ENCODE measurements at regions not wholly inside any gene's neighbourhood (a gene's known extent, or its start where the extent isn't known, plus 50 kb on each side); places are given as distances from the start of the nearest gene placed in this dataset.
"Not testable (repeated sequence)": the region's sequence is repeated elsewhere in the genome, so short reads cannot be mapped to it uniquely, and the experiment has no call there.

DNA sequence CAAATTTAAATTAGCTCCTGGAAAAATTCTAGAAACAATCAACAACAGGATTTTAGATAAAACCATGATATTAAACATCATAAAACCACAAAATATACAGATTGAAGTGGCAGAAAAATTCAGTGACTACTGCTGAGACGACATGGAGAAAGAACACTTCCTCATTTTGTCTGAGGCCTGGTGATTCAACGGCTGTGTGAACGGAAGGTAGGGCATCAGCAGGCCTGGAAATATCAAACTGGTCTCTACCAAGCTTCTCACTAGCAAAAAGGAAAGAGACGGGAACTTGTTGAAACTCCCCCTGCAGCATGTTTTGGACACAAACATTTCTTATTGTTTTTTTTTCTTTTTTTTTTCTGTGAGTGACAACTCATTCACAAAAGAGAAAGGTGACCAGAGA, 58.0 kb upstream of the AHI1 start:
- DNase-seq (ENCODE audit: extremely low read depth in 1 of 2, low read depth in 1 of 2), result no peak

DNA sequence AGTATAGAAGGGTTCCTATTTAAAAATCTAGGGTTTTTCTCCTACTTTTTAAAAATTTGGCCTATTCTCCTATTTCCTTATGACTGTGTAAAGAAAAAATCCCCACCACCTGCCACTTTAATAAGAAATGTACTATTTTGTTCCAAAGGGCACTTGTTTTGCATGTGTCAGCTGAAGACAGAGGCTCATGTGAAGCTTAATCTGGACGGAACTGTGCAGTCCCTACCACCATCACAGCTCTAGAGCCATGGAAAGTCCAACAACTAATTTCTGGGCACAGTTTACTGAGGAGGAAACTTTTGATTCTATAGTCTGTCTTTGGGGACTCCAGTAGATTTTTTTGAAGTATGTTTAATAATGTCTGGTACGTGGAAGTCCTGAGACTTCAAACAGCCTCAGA, 60.0 kb upstream of the AHI1 start:
- DNase-seq (ENCODE audit: extremely low read depth in 1 of 2, low read depth in 1 of 2), result no peak

DNA sequence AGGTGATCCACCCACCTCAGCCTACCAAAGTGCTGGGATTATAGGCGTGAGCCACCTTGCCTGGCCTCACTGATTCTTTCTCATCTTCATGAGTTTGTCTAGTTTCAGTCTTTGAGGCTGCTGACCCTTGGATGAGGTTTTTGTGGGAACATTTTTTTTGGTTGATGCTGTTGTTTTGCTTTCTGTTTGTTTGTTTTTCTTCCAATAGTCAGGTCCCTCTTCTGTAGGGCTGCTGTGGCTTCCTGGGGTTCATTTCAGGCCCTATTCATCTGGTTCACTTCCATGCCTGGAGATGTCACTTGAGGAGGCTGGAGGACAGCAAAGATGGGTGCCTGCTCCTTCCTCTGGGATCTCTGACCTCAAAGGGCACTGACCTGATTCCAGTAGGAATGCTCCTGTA, 68.1 kb upstream of the AHI1 start:
- not testable (repeated sequence) for DNase-seq (ENCODE audit: extremely low read depth in 1 of 2, low read depth in 1 of 2)

DNA sequence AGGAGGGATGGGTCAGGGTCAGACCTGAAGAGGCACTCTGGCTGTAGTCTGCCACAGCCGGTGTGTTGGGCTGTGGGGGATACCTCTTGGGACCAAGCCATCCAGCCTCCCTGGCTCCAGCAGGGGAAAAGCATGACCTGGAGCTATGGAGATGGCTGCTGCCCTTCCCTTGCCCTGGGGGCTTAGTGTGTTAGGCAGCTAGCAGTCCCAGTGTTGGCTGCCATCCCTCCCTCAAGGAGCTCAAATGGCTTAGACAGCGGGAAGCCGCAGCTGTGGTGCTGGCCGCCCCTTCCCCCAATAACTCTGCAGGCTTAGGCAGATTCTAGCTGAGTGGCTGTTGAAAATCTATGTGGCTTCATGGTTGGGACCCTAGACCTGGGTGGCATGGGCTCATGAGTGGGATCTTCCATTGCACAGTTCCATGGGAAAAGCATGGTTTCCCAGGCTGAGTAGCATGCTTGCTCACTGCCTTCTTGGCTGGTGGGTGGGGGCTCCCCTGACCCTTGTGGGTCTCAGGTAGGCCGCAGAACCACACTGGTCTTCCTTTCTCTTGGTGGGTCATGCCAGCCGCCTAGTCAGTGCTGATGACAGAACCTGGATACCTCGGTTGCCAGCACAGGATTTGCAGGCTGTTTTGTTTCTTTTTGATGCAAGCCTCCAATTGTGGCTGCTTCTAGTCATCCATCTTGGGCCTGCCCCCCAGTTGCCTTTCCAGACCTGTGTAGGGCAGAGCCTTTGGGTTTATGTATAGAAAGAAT, 69.0 kb upstream of the AHI1 start:
- no peak for DNase-seq (ENCODE audit: extremely low read depth in 1 of 2, low read depth in 1 of 2)

DNA sequence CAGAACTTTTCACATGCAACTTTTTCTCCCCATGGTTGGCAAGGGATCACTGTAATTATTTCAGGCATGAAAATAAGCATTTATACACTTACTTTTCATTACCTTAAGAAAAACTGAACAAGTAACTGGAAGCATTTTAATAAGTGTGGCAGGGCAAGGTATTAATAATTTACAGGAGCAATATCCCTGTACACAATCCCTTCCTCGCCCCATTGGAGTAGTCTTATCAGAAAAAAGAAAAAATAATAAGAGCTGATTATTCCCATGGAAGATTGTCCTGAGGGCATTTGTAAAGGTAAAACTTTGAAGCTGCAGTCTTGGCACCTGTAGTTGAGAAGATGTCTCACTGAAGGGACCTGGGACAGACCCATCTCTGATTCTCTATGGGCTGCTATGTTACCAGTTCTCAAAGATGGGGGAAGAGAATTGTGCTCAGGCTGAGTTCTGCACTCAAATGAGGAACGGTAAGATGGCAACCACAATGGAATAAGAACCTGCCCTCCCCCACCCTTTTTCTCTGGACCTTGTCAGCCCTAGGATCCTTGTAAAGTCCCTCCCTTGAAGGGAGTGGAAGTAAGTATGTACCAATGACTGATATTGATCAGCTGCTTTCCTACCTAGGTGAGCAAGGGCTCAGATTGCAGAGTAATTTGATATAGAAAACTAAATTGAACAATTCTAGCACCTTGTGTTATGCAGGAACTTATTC, 70.0 kb upstream of the AHI1 start:
- DNase-seq (ENCODE audit: extremely low read depth in 1 of 2, low read depth in 1 of 2), result no peak

DNA sequence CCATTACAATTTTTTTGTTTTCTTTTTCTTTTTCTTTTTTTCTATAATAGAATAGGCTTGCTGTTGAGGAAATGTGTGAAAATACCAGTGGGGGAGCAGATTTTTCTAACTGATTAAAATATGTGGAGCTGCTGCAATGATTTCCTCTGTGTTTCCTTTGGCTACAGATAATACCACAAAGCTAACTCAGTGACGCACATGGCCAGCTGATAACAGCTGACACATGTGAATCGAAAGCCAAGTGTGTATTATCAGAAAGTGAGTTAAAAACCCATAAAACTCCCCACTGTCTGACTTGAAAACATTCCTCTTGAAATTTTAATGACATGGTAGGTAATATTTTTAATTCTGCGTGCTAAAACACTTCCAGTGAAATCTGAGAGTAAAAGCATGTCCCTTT, 70.8 kb upstream of the AHI1 start:
- peak; percentile 7 to 13 for DNase-seq (ENCODE audit: extremely low read depth in 1 of 2, low read depth in 1 of 2)

DNA sequence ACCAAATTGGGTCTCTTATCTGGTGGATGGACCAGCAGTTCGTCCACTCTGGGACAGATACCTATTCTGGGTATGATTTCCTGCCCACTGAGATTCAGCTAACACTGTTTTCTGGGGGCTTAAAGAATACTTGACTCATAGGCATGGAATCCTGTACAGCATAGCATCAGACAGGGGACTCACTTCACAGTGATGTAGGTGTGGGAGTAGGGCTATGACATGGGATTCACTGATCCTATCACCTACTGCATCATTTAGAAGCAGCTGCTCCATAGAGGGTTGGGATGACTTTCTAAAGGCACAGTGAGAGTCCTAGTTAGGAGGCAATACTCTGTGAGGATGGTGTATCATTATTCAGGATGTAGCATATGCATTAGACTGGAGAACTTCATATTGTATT, 74.5 kb upstream of the AHI1 start:
- no peak for DNase-seq (ENCODE audit: extremely low read depth in 1 of 2, low read depth in 1 of 2)

DNA sequence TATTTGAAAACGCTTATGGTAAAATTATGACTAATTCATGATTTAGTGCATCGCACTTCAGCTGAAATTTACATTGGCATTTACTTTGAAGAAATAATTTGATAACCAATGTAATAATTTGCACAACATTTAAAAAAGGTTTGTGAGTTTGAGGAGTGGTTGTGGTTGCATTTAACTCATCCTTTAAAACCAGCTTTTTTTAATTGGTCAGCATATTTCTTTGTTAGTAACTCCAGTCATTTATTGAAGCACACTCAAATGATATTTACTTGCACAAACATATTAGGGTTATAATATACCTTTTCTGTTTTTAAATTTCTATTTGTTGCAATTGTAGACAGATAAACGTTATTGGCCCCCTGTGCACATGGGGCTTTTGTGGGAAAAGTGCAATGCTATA, 78.1 kb upstream of the AHI1 start:
- no peak for DNase-seq (ENCODE audit: extremely low read depth in 1 of 2, low read depth in 1 of 2)

DNA sequence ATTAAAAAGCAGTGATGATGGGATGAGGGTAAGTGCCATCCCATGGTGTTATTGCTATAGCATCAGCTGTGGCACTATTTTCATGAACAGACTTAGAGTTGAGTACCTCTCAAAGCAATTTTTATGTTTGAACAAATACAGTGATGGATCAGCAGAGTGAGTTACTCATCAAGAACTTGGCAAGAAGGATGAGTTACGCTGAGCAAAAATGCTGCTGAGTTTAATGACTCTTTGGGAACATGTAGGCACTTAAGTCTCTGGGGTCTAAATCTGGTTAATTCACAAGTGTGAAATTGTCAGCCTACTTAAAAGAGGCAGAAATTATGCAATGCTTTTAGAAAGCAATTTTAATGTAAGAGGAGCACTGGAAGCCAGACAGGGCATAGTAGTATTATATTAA, 78.5 kb upstream of the AHI1 start:
- no peak for DNase-seq (ENCODE audit: extremely low read depth in 1 of 2, low read depth in 1 of 2)

DNA sequence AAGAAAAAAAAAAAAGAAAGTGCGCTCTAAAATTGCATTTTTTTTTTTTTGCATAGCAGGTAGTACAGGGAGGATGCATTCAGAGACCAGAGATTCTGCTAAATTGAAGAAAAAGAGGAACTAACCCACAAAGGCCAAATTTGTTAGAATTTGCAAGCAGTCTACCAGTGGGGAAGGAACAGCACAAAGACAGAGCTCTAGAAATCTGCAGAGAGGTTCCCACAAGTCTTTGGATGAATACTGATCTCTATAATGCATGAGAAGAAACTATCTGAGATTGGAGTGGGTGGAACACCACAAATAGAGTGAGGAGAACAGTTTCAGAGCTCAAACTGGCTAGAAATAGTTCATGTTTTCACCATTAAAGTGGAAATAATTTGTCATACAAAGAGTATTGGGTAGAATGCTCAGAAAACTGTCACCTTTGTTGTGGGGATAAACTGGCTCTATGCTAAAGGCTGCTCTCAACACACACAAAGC, 79.6 kb upstream of the AHI1 start:
- DNase-seq (ENCODE audit: extremely low read depth in 1 of 2, low read depth in 1 of 2), result no peak

DNA sequence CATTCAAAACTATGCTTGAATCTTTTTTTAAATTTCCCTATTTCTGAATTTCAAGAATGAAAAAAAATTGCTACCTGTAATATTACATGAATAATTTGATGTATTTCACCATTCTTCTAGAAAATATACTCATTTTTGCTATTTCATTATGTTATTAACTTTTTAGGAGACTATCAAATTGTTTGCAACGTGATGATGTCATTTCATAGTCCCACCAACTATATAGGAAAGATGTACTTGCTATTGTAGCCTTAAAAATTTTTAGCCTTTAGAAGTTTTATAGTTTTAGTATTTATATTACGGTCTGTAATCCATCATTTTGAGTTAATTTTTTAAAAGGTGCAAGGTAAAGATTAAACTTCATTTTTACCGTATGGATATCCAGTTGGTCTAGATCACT, 81.4 kb upstream of the AHI1 start:
- DNase-seq (ENCODE audit: extremely low read depth in 1 of 2, low read depth in 1 of 2), result no peak

DNA sequence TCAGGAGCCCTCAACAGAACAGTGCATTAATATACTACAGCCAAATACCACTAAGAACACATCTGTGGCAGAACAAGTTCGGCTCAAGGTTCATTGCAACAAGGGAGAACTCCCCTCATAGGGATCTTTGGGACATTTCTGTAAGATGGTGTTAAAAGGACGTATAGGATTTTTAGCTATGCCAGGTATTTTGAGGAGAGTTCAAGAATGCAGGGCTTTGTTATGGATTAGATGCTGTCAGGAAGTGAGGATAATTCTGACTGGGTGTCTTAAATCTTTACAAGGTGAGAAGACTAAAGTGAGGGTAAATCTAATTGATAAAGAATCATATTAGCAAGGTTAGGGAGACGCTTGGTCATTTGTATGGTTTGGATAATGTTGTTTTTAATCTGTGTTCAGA, 83.7 kb upstream of the AHI1 start:
- no peak for DNase-seq (ENCODE audit: extremely low read depth in 1 of 2, low read depth in 1 of 2)

DNA sequence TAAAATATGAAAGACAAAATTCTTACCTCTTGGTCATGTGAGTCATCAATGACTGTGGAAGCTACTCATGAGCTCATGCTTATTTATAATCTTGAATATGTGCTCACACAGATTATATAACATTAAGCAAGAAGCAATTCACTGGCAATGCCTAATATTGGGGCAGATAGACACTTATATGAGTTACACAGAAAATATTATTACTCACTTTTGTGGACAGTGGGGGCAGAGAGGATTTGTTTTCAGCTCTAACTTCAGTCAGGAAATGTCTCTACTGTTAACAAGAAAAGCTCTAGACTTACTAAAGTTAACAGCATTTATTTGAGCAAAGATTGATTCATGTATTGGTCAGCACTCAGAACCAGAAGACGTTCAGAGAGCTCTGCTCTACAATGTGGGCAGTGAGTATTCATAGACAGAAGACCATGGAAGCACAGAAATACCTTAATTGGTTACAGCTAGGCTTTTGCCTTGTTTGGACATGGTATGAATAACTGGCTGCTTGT, 85.8 kb upstream of the AHI1 start:
- DNase-seq (ENCODE audit: extremely low read depth in 1 of 2, low read depth in 1 of 2), result no peak

DNA sequence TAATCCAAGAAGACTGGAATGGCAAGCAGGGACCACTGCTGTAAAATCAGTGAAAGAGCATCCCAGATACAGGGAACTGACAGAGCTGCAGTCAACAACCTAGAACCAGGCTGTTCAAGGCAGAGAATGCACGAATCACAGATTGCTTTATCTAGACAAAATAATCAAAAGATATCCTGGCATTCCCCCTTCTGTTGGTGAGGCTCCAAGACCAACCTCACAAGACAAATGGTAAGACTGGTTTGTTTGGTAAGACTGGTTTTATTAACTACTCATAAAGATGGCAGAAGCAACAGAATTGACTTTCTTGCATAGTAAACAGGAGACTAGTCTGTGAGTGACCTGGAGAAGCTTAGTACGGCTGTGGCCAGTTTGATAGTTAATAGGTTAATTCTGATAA, 88.8 kb upstream of the AHI1 start:
- no peak for DNase-seq (ENCODE audit: extremely low read depth in 1 of 2, low read depth in 1 of 2)

DNA sequence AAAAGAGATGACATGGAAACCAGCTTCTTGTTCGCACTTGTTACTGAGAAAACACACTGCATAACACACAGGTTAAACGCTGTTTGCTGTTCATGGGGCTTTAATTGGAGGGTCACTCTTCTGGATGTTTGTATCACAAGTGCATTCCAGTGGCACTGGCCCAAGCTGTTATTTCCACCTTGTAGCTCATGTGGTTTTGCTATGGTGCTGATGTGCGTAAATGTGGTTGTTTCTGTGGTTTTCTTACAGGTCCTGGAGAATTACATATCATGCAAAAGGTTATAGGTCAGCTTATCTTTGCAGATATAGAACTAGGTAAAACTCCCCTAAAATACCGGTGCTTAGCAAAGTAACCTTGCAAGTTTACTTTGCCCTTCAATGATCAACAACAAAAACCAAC, 89.3 kb upstream of the AHI1 start:
- no peak for DNase-seq (ENCODE audit: extremely low read depth in 1 of 2, low read depth in 1 of 2)

DNA sequence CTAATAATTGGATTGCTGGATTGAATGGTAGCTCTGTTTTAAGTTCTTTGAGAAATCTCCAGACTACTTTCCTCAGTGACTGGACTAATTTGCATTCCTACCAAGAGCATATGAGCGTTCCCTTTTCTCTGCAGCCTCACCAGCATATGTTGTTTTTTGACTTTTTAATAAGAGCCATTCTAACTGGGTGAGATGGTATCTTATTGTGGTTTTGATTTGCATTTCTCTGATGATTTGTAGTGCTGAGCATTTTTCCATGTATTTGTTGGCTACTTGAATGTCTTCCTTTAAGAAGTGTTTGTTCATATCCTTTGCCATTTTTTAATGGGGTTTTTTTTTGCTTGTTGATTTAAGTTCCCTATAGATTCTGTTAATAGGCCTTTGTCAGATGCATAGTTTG, 94.7 kb upstream of the AHI1 start:
- no peak for DNase-seq (ENCODE audit: extremely low read depth in 1 of 2, low read depth in 1 of 2)

DNA sequence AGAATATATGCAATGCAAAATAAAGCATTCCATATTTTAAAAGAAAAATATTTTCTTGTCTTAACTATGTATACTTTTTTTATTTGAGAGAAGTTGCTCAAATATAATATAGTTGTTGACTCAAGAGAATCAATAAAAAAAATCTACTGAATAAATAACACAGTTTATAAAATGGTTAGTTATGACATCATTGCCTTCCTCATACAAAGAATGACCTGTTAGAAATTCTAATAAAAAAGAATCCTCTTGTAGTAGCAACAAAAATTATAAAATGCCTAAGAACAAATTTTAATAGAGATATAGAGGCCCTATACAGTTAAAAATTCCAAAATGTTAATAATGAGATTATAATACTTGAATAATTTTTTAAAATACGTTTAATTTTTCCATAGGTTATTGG, 96.5 kb upstream of the AHI1 start:
- DNase-seq (ENCODE audit: extremely low read depth in 1 of 2, low read depth in 1 of 2), result no peak

DNA sequence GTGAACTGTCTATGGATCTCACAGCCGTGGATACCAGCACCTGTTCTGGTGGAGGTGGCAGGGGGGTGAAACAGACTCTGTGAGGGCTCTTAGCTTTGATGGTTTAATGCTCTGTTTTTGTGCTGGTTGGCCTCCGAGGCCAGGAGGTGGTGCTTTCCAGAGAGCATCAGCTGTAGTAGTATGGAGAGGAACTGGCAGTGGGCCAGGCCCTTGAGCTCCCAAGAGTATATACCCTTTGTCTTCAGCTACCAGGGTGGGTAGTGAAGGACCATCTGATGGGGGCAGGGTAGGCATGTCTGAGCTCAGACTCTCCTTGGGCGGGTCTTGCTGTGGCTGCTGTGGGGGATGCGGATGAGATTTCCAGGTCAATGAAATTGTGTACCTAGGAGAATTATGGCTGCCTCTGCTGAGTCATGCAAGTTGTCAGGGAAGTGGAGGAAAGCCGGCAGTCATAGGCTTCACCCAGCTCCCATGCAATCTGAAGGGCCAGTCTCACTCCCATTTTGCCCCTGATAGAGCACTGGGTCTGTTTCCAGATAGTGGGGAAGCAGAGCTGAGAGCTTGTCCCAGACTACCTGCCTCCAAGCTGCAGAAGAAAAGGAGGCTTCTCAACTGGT, 102.7 kb upstream of the AHI1 start:
- no peak for DNase-seq (ENCODE audit: extremely low read depth in 1 of 2, low read depth in 1 of 2)

DNA sequence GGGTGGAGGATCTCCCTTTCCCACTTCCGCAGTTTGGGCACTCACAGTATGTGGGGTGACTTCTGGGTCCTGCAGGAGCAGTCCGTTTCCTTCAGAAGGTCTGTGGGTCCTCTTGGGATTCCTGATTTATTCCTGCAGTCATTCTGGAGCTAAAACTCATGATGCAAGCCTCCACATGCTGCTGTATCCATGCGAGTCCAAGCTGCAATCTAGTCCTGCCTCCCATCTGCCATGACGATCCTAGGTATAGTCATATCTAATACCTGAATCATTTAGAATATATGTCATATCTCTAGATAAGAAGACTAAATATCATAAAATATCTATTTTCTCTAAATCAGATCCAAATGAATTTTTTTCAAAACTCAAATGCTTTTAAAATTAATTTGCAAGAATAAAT, 103.4 kb upstream of the AHI1 start:
- no peak for DNase-seq (ENCODE audit: extremely low read depth in 1 of 2, low read depth in 1 of 2)

DNA sequence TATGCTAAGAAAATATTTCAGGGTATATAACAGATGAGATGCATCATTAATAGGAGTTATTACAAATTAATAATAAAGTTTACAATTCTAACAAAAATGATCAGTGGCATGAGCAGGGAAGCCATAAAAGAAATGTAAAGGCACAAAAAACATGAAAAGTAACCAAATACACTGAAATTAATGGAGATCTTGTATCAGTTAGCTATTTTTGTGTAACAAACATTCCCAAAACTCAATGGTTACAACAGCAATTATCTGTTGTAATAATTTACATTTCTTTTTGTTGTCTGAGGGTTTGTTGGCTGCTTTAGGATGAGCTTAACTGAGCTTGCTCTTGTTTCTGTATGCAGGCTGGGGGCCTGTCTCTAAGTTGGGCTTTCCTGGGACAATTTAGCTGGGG, 104.3 kb upstream of the AHI1 start:
- DNase-seq (ENCODE audit: extremely low read depth in 1 of 2, low read depth in 1 of 2), result no peak

DNA sequence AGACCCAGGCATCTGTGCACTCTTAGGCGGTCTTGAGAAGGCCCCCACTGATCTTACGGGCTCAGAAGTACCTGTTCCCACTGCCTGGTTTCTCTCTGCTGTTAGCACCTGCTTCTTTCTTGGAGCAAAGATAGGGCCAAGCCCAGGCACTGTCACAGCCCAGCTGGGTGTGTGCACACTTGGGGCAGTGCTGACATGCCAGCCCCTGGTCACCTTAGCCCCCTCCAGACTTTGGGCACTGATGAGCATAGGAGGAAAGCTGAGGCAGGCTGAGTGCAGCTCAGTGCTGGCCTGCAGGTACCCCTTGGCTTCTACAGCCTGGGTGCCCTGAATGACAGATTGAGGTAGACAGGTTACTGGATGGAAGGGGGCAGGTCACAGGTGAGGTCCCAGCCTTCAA, 105.7 kb upstream of the AHI1 start:
- no peak for DNase-seq (ENCODE audit: extremely low read depth in 1 of 2, low read depth in 1 of 2)
